D721Med (cell line): ENCODE measurements at regions not wholly inside any gene's neighbourhood (a gene's known extent, or its start where the extent isn't known, plus 50 kb on each side); places are given as distances from the start of the nearest gene placed in this dataset.

ENCODE experiments used
- DNase-seq: peaks from one replicate; pipeline ENCODE4 v3.0.0; 2011; ENCODE audit warnings: low spot score; ENCODE audit not compliant: insufficient read length
- FAIRE-seq: peaks from 2 replicates; lab custom pipeline; 2011; peaks lifted over from hg19 to GRCh38; lab: Jason Lieb, UNC
- CTCF ChIP-seq: IDR thresholded peaks from 2 replicates; pipeline ENCODE4 v1.5.1; 2012; ENCODE audit warnings: mild to moderate bottlenecking, control low read depth; ENCODE audit not compliant: insufficient read depth; ENCODE audit errors: missing control alignments

- TF ChIP-seq CTCF, result no peak
- FAIRE-seq (no peak), DNase-seq (no peak)
These were observed 59.1 kb downstream of the IRAG1 start for GRCh38 chr11:10634407-10634806.

- no peak for FAIRE-seq
- no peak for TF ChIP-seq CTCF
- no peak for DNase-seq
These were observed 60.3 kb downstream of the IRAG1 start for GRCh38 chr11:10633261-10633660.

- DNase-seq (no peak), FAIRE-seq (no peak)
- TF ChIP-seq CTCF, result no peak
These were observed 61.1 kb downstream of the IRAG1 start for GRCh38 chr11:10632483-10632882.

- DNase-seq (no peak), FAIRE-seq (no peak)
- no peak for TF ChIP-seq CTCF
These were observed 61.8 kb downstream of the IRAG1 start for GRCh38 chr11:10631761-10632160.

- DNase-seq (no peak), FAIRE-seq (no peak)
- no peak for TF ChIP-seq CTCF
These were observed 61.0 kb upstream of the LYVE1 start for GRCh38 chr11:10629411-10630002.

GRCh38 chr11:10628508-10629236 lies 60.2 kb upstream of the LYVE1 start:
- TF ChIP-seq CTCF, result no peak
- DNase-seq (no peak), FAIRE-seq (no peak)

GRCh38 chr11:10627816-10628215 lies 59.4 kb upstream of the LYVE1 start:
- no peak for TF ChIP-seq CTCF
- DNase-seq (no peak), FAIRE-seq (no peak)
